Endodermal cell (in vitro differentiated cells): ENCODE measurements at regions not wholly inside any gene's neighbourhood (a gene's known extent, or its start where the extent isn't known, plus 50 kb on each side); places are given as distances from the start of the nearest gene placed in this dataset.
"Not testable (repeated sequence)": the region's sequence is repeated elsewhere in the genome, so short reads cannot be mapped to it uniquely, and the experiment has no call there.

ENCODE experiments used
- DNase-seq: peaks from one replicate; pipeline ENCODE4 v3.0.0-alpha.2; 2017
- H3K27ac ChIP-seq: 2 replicates; pipeline ENCODE4 v1.5.1; 2013; ENCODE audit warnings: mild to moderate bottlenecking, low read depth, low read length, moderate library complexity
- H3K27me3 ChIP-seq: 2 replicates; pipeline ENCODE4 v1.6.1; 2013; ENCODE audit warnings: mild to moderate bottlenecking, low read length, moderate library complexity; ENCODE audit not compliant: insufficient read depth, control insufficient read depth, poor library complexity, severe bottlenecking
- H3K36me3 ChIP-seq: 2 replicates; pipeline ENCODE4 v1.7.0; 2013; ENCODE audit warnings: mild to moderate bottlenecking, low read length, moderate library complexity; ENCODE audit not compliant: control insufficient read depth, insufficient read depth
- H3K4me1 ChIP-seq: one replicate; pipeline ENCODE4 v1.7.0; 2013; ENCODE audit warnings: low read length; ENCODE audit not compliant: control insufficient read depth, insufficient read depth
- H3K4me3 ChIP-seq: 2 replicates; pipeline ENCODE4 v1.5.1; 2013; ENCODE audit warnings: mild to moderate bottlenecking, low read length, moderate library complexity
- H3K9ac ChIP-seq: 2 replicates; pipeline ENCODE4 v1.6.1; 2013; ENCODE audit warnings: mild to moderate bottlenecking, low read length, moderate library complexity; ENCODE audit not compliant: poor library complexity, severe bottlenecking; ENCODE audit errors: extremely low read depth
- H3K9me3 ChIP-seq: 2 replicates; pipeline ENCODE4 v1.6.1; 2013; ENCODE audit warnings: mild to moderate bottlenecking, low read length, moderate library complexity; ENCODE audit not compliant: control insufficient read depth
- H3K27ac Mint-ChIP-seq: 2 replicates; pipeline ENCODE4 v1.8.0; 2020; ENCODE audit warnings: mixed read lengths
- H3K27me3 Mint-ChIP-seq: 2 replicates; pipeline ENCODE4 v1.8.0; 2021; ENCODE audit warnings: mild to moderate bottlenecking, mixed read lengths; ENCODE audit not compliant: insufficient read depth
- H3K36me3 Mint-ChIP-seq: 2 replicates; pipeline ENCODE4 v1.8.0; 2020; ENCODE audit warnings: low read depth, mixed read lengths
- H3K4me1 Mint-ChIP-seq: 2 replicates; pipeline ENCODE4 v1.8.0; 2020; ENCODE audit warnings: mixed read lengths
- H3K4me3 Mint-ChIP-seq: 2 replicates; pipeline ENCODE4 v1.8.0; 2020; ENCODE audit warnings: mild to moderate bottlenecking, moderate library complexity, mixed read lengths
- H3K9me3 Mint-ChIP-seq: 2 replicates; pipeline ENCODE4 v1.8.0; 2020; ENCODE audit warnings: mild to moderate bottlenecking, mixed read lengths
- CTCF ChIP-seq: fragments of 200-600 bp; sonication (generic); conservative IDR thresholded peaks from 2 replicates; pipeline ENCODE4 v1.5.0; 2021; ENCODE audit warnings: antibody characterized with exemption, mild to moderate bottlenecking
- WGBS, 2 experiments: methylation state at CpG; one replicate each; pipeline versions ENCODE4 v1.1.5 to v1.1.7; 2013; ENCODE audit warnings: missing lambda C conversion rate in 2 of 2, mixed read lengths in 1 of 2; ENCODE audit not compliant: insufficient coverage in 1 of 2, insufficient read length in 1 of 2; 5-methylcytosine and 5-hydroxymethylcytosine counted together

- WGBS, 2 experiments, result 59 to 61% methylated on average over 3 of the region's 3 CpGs
- no peak for TF ChIP-seq CTCF
- Histone ChIP-seq H3K36me3 (no peaks in the 10 kb centered on the region), H3K27me3 (no peaks in the 10 kb centered on the region), H3K9ac (no peak overlapping the region), H3K27ac (no peak overlapping the region), H3K9me3 (peaks cover 14% of the 10 kb centered on the region), H3K4me1 (no peaks in the 10 kb centered on the region), H3K4me3 (no peak overlapping the region)
- peaks cover 89% of the 10 kb centered on the region for H3K9me3 Mint-ChIP-seq
- no peaks in the 10 kb centered on the region for H3K36me3 Mint-ChIP-seq
- no peaks in the 10 kb centered on the region for H3K4me1 Mint-ChIP-seq
- H3K27ac Mint-ChIP-seq, result no peak overlapping the region
- DNase-seq, result no peak
- H3K27me3 Mint-ChIP-seq, result no peaks in the 10 kb centered on the region
- no peak overlapping the region for H3K4me3 Mint-ChIP-seq
Observed at GRCh38 chr14:105774001-105774400, 247.6 kb downstream of the TMEM121 start.

GRCh38 chr14:105774585-105775348 lies 248.4 kb downstream of the TMEM121 start:
- WGBS, 2 experiments, result 74 to 100% methylated on average over 2 to 15 of the region's 20 CpGs
- not testable (repeated sequence) for H3K27ac Mint-ChIP-seq, H3K27me3 Mint-ChIP-seq, H3K36me3 Mint-ChIP-seq, H3K36me3 ChIP-seq, H3K4me1 Mint-ChIP-seq, H3K4me3 Mint-ChIP-seq, H3K4me1 ChIP-seq, H3K27ac ChIP-seq, H3K27me3 ChIP-seq, H3K9ac ChIP-seq, DNase-seq, H3K4me3 ChIP-seq
- peaks cover 89% of the 10 kb centered on the region for H3K9me3 Mint-ChIP-seq
- peaks cover 21% of the 10 kb centered on the region for H3K9me3 ChIP-seq

GRCh38 chr14:105775349-105775923 lies 249.1 kb downstream of the TMEM121 start:
- peaks cover 89% of the 10 kb centered on the region for H3K9me3 Mint-ChIP-seq
- H3K27me3 Mint-ChIP-seq, DNase-seq, H3K4me3 Mint-ChIP-seq, H3K4me1 ChIP-seq, H3K27me3 ChIP-seq, H3K27ac ChIP-seq, H3K36me3 Mint-ChIP-seq, H3K27ac Mint-ChIP-seq, H3K4me1 Mint-ChIP-seq, H3K4me3 ChIP-seq, H3K9ac ChIP-seq, H3K36me3 ChIP-seq: not testable (repeated sequence)
- 65% methylated on average over 4 to 13 of the region's 17 CpGs for WGBS, 2 experiments
- peaks cover 26% of the 10 kb centered on the region for H3K9me3 ChIP-seq

GRCh38 chr14:105776112-105776511 lies 249.7 kb downstream of the TMEM121 start:
- not testable (repeated sequence) for H3K4me3 Mint-ChIP-seq, H3K27ac ChIP-seq, H3K4me3 ChIP-seq, H3K4me1 Mint-ChIP-seq, H3K4me1 ChIP-seq, DNase-seq, H3K36me3 Mint-ChIP-seq, H3K9ac ChIP-seq, H3K27me3 Mint-ChIP-seq, H3K27me3 ChIP-seq, H3K27ac Mint-ChIP-seq, H3K36me3 ChIP-seq
- H3K9me3 Mint-ChIP-seq, result peaks cover 89% of the 10 kb centered on the region
- H3K9me3 ChIP-seq, result peaks cover 32% of the 10 kb centered on the region
- 66% methylated on average over 3 of the region's 6 CpGs; no CpG with 5 or more reads in 1 of the 2 experiments for WGBS, 2 experiments
